Mesendoderm (in vitro differentiated cells): ENCODE measurements at regions not wholly inside any gene's neighbourhood (a gene's known extent, or its start where the extent isn't known, plus 50 kb on each side); places are given as distances from the start of the nearest gene placed in this dataset.

Experiments used
- DNase-seq: peaks from one replicate; pipeline ENCODE4 v3.0.0; 2013
- H2AK5ac ChIP-seq: 2 replicates; pipeline ENCODE4 v1.6.1; 2013; ENCODE audit warnings: low read length, inconsistent platforms
- H2BK120ac ChIP-seq: 2 replicates; pipeline ENCODE4 v1.6.1; 2013; ENCODE audit warnings: low read depth, mild to moderate bottlenecking, low read length, moderate library complexity, mixed read lengths
- H2BK15ac ChIP-seq: replicated peaks from 2 replicates; pipeline ENCODE4 v1.6.1; 2013; ENCODE audit warnings: low read depth, mild to moderate bottlenecking, moderate library complexity
- H2BK5ac ChIP-seq: 2 replicates; pipeline ENCODE4 v1.6.1; 2013; ENCODE audit warnings: low read length, inconsistent platforms
- H3K18ac ChIP-seq: 2 replicates; pipeline ENCODE4 v1.6.1; 2013; ENCODE audit warnings: mild to moderate bottlenecking, low read length, mixed read lengths
- H3K23ac ChIP-seq: one replicate; pipeline ENCODE4 v1.6.1; 2013; ENCODE audit warnings: low read length
- H3K27ac ChIP-seq: 2 replicates; pipeline ENCODE4 v1.5.1; 2013; ENCODE audit warnings: low read depth, mild to moderate bottlenecking, inconsistent platforms, low read length, moderate library complexity
- H3K27me3 ChIP-seq: 2 replicates; pipeline ENCODE4 v1.6.1; 2013; ENCODE audit warnings: low read length, control low read depth, mild to moderate bottlenecking, inconsistent platforms; ENCODE audit not compliant: insufficient read depth, poor library complexity
- H3K36me3 ChIP-seq: 2 replicates; pipeline ENCODE4 v1.6.1; 2013; ENCODE audit warnings: low read length, inconsistent platforms; ENCODE audit not compliant: control insufficient read depth, insufficient read depth
- H3K4ac ChIP-seq: one replicate; pipeline ENCODE4 v1.6.1; 2013; ENCODE audit warnings: low read depth, mild to moderate bottlenecking, low read length, moderate library complexity
- H3K4me1 ChIP-seq: 2 replicates; pipeline ENCODE4 v1.6.1; 2013; ENCODE audit warnings: low read depth, low read length, inconsistent platforms; ENCODE audit not compliant: control insufficient read depth
- H3K4me2 ChIP-seq: 2 replicates; pipeline ENCODE4 v1.6.1; 2013; ENCODE audit warnings: low read length
- H3K4me3 ChIP-seq: 2 replicates; pipeline ENCODE4 v1.5.1; 2013; ENCODE audit warnings: mild to moderate bottlenecking, low read length
- H3K56ac ChIP-seq: one replicate; pipeline ENCODE4 v1.6.1; 2013; ENCODE audit warnings: low read length
- H3K79me1 ChIP-seq: 2 replicates; pipeline ENCODE4 v1.6.1; 2013; ENCODE audit warnings: low read length, inconsistent platforms
- H3K79me2 ChIP-seq: 2 replicates; pipeline ENCODE4 v1.6.1; 2013; ENCODE audit warnings: mild to moderate bottlenecking, low read length; ENCODE audit not compliant: control insufficient read depth, insufficient read depth
- H3K9ac ChIP-seq: 2 replicates; pipeline ENCODE4 v1.6.1; 2013; ENCODE audit warnings: low read length, inconsistent platforms
- H4K5ac ChIP-seq: one replicate; pipeline ENCODE4 v1.6.1; 2013; ENCODE audit warnings: low read length
- H4K8ac ChIP-seq: one replicate; pipeline ENCODE4 v1.6.1; 2013; ENCODE audit warnings: low read depth, mild to moderate bottlenecking, control low read depth, low read length, moderate library complexity
- WGBS: extraction: QIAGEN DNeasy Blood & Tissue Kit; methylation state at CpG from one replicate; pipeline ENCODE4 v1.1.7; 2013; ENCODE audit warnings: low lambda C conversion rate, missing lambda C conversion rate; ENCODE audit not compliant: insufficient coverage; ENCODE audit errors: extremely low coverage; 5-methylcytosine and 5-hydroxymethylcytosine counted together

DNA sequence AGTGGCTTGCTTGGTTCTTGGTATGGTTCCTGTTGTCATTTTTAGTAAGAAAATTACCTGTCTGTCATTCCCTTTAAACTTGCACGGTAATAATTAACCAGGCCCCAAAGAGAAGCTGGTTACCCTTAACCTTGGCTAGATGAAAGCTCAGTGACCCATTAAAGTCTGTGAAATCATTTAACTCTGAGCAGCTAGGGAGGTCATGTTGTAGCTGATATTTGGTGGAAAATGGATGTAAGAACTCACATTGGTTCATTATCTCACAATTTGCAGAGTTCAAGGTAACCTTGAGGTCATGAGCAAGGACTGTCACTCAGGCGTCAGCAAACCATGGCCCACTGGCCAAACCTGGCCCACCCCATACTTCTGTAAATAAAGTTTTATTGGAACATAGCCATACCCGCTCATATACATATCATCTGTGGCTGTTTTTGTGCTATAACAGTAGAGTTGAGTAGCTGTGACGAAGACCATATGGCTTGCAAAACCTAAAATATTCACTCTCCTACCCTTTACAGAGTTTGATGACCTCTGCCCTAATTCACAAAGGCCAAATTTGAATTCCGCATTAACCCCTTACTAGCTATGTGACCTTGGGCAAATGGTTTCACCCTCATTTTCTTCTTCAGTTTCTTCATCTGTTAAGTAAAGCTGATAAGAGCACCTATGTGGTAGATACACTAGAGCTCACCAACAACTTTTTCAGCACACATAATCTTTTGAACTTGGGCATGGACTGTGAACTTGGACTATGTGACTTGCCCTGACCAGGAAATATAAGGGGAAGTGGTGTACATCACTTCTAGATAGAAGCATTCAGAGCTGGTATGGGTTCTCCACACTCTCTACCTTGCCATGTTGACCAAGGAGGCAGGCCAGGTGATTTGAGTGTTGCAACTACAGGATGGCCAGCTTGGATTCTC is 61.5 kb upstream of the CPEB4 start:
- H3K79me1 ChIP-seq = no peaks in the 10 kb centered on the region
- DNase-seq = no peak
- H2BK5ac ChIP-seq = no peak overlapping the region
- no peak overlapping the region for H4K5ac ChIP-seq
- no peak overlapping the region for H3K27ac ChIP-seq
- no peak overlapping the region for H3K4ac ChIP-seq
- H2BK120ac ChIP-seq = no peak overlapping the region
- H3K56ac ChIP-seq = no peak overlapping the region
- H3K79me2 ChIP-seq = no peaks in the 10 kb centered on the region
- no peaks in the 10 kb centered on the region for H3K36me3 ChIP-seq
- H3K9ac ChIP-seq = no peak overlapping the region
- H3K4me3 ChIP-seq = no peak overlapping the region
- H2BK15ac ChIP-seq = no peak overlapping the region
- H3K27me3 ChIP-seq = no peaks in the 10 kb centered on the region
- H3K4me2 ChIP-seq = no peak overlapping the region
- no CpG with 5 or more reads among the region's 5 CpGs for WGBS
- H3K4me1 ChIP-seq = no peaks in the 10 kb centered on the region
- H2AK5ac ChIP-seq = no peak overlapping the region
- no peak overlapping the region for H3K23ac ChIP-seq
- no peak overlapping the region for H4K8ac ChIP-seq
- H3K18ac ChIP-seq = no peak overlapping the region

- Histone ChIP-seq H2BK15ac (no peak overlapping the region), H4K5ac (no peak overlapping the region), H2BK5ac (no peak overlapping the region), H3K4me3 (no peak overlapping the region), H3K9ac (no peak overlapping the region), H3K27ac (no peak overlapping the region), H2BK120ac (no peak overlapping the region), H3K79me1 (no peaks in the 10 kb centered on the region), H3K27me3 (no peaks in the 10 kb centered on the region), H3K79me2 (no peaks in the 10 kb centered on the region), H3K18ac (no peak overlapping the region), H3K36me3 (no peaks in the 10 kb centered on the region), H3K4me2 (no peak overlapping the region), H3K23ac (no peak overlapping the region), H3K4me1 (no peaks in the 10 kb centered on the region), H3K4ac (no peak overlapping the region), H2AK5ac (no peak overlapping the region), H3K56ac (no peak overlapping the region), H4K8ac (no peak overlapping the region)
- no peak for DNase-seq
- WGBS = no CpG with 5 or more reads among the region's 1 CpG
Measured at GRCh38 chr5:173828952-173829351, 59.2 kb upstream of the CPEB4 start.

DNA sequence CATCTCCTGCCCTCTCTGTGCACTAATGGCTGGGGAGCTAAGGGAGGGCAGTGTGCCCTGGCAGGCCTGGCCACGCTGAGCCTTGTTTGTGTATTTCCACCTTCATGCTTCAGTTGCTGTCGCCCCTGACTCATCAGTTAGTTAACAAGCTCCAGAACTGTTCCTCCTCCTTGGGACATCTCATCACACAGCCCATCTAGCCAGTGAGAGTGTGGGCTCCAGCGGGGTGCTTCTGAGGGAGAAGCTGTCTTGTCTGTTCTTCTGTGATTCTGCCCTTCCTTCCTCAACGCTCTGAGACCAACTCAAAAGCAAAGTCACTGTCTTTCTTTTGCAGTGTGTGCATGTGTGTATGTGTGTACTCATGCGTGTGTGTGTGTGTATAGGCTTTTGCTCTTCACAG is 58.3 kb upstream of the CPEB4 start:
- no CpG with 5 or more reads among the region's 5 CpGs for WGBS

DNA sequence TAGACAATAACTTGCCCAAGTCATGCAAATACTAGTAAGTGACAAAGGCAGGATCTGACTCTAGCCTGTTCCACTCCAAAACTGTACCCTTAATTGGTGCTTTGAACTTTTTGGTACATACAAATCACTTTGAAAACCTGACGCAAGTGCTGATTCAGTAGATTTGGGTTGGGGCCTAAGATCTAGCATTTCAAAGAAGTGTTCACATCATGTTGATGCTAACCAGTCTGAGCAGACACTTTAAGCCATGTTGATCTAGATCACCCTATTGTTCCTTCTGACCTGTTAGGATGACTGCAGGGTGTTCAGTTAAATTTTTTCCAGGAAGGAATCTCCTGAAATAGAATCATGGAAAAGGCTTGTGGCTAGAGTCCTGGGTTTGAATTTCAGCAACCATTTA is 57.7 kb upstream of the CPEB4 start:
- no peak overlapping the region for H3K4me3 ChIP-seq
- WGBS = no CpG with 5 or more reads among the region's 1 CpG
- no peak overlapping the region for H3K56ac ChIP-seq

More for the DNA sequence above, 58.3 kb upstream of the CPEB4 start:
- Histone ChIP-seq H3K4me1 (no peaks in the 10 kb centered on the region), H2BK120ac (no peak overlapping the region), H2BK5ac (no peak overlapping the region), H2AK5ac (no peak overlapping the region), H3K27me3 (no peaks in the 10 kb centered on the region), H3K79me1 (no peaks in the 10 kb centered on the region), H3K23ac (no peak overlapping the region), H3K56ac (no peak overlapping the region), H4K8ac (no peak overlapping the region), H3K79me2 (no peaks in the 10 kb centered on the region), H3K27ac (no peak overlapping the region), H3K36me3 (no peaks in the 10 kb centered on the region), H3K9ac (no peak overlapping the region), H2BK15ac (no peak overlapping the region), H3K4me3 (no peak overlapping the region), H3K4ac (no peak overlapping the region), H3K18ac (no peak overlapping the region), H4K5ac (no peak overlapping the region), H3K4me2 (no peak overlapping the region)
- DNase-seq = no peak

DNA sequence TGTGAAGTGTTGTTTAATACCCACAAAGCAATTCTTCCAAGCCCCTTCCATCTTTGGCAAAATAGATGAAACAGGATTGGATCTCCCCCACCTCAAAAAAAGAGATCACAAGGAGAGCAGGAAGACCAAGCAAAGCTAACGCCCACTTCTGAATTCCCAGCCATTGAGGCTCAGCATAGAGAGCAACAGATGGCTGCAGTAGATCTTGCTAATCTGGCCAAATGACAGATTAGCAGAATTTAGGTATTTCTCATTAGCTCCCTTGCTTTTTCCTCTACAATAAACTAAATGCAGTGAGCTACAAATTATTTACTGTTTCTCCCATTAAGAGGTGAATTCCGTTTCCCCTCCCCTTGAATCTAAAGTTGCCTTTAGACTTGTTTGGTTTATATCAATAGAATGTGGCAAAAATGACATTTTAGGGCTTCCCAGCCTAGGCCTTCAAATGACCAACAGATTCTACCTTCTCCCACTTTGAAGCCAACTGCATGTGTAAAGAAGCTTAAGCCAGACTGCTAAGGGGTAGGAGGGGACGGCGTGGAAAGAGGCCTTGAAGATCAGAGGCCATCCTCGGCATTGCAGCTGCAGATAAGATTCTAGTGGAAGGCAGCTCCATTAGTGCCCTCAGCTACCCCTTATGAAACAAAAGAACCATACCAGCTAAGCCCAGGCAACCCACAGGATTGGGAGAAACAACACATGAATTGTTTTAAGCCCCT is 56.8 kb upstream of the CPEB4 start:
- no CpG with 5 or more reads among the region's 5 CpGs for WGBS
- peak; percentile 41 for DNase-seq

More for the DNA sequence above, 57.7 kb upstream of the CPEB4 start:
- no peak overlapping the region for H3K27ac ChIP-seq
- H3K4me2 ChIP-seq = no peak overlapping the region
- no peaks in the 10 kb centered on the region for H3K79me1 ChIP-seq
- H3K27me3 ChIP-seq = no peaks in the 10 kb centered on the region
- H3K18ac ChIP-seq = no peak overlapping the region
- H4K8ac ChIP-seq = no peak overlapping the region
- H2AK5ac ChIP-seq = no peak overlapping the region
- no peak overlapping the region for H3K9ac ChIP-seq
- H3K4ac ChIP-seq = no peak overlapping the region
- no peak overlapping the region for H3K23ac ChIP-seq
- no peak overlapping the region for H2BK120ac ChIP-seq
- H4K5ac ChIP-seq = no peak overlapping the region
- H3K79me2 ChIP-seq = no peaks in the 10 kb centered on the region
- no peak overlapping the region for H2BK5ac ChIP-seq
- peaks cover 3% of the 10 kb centered on the region for H3K4me1 ChIP-seq
- H2BK15ac ChIP-seq = no peak overlapping the region
- no peak for DNase-seq
- H3K36me3 ChIP-seq = no peaks in the 10 kb centered on the region

More for the DNA sequence above, 56.8 kb upstream of the CPEB4 start:
- H3K27ac ChIP-seq = no peak overlapping the region
- no peak overlapping the region for H3K23ac ChIP-seq
- no peaks in the 10 kb centered on the region for H3K36me3 ChIP-seq
- no peak overlapping the region for H3K4me2 ChIP-seq
- no peak overlapping the region for H2BK5ac ChIP-seq
- H2BK120ac ChIP-seq = no peak overlapping the region
- no peaks in the 10 kb centered on the region for H3K27me3 ChIP-seq
- H4K5ac ChIP-seq = no peak overlapping the region
- H4K8ac ChIP-seq = no peak overlapping the region
- H2AK5ac ChIP-seq = no peak overlapping the region
- H2BK15ac ChIP-seq = no peak overlapping the region
- H3K79me1 ChIP-seq = no peaks in the 10 kb centered on the region
- H3K9ac ChIP-seq = no peak overlapping the region
- no peak overlapping the region for H3K18ac ChIP-seq
- H3K4ac ChIP-seq = no peak overlapping the region
- no peak overlapping the region for H3K4me3 ChIP-seq
- H3K79me2 ChIP-seq = no peaks in the 10 kb centered on the region
- peaks cover 6% of the 10 kb centered on the region for H3K4me1 ChIP-seq
- H3K56ac ChIP-seq = no peak overlapping the region
